WI38 (cell line): ENCODE measurements at regions not wholly inside any gene's neighbourhood (a gene's known extent, or its start where the extent isn't known, plus 50 kb on each side); places are given as distances from the start of the nearest gene placed in this dataset.
"Not testable (repeated sequence)": the region's sequence is repeated elsewhere in the genome, so short reads cannot be mapped to it uniquely, and the experiment has no call there.

ENCODE experiments used
- H3K4me3 ChIP-seq: 2 replicates; pipeline ENCODE4 v1.5.1; 2011; ENCODE audit warnings: low read depth, mild to moderate bottlenecking, control low read depth, low read length
- TF ChIP-seq, protein P1 (sequence below): IDR thresholded peaks from 2 replicates; pipeline ENCODE4 v1.5.1; 2012; ENCODE audit warnings: low read depth, mild to moderate bottlenecking, control low read depth, low read length

DNA sequence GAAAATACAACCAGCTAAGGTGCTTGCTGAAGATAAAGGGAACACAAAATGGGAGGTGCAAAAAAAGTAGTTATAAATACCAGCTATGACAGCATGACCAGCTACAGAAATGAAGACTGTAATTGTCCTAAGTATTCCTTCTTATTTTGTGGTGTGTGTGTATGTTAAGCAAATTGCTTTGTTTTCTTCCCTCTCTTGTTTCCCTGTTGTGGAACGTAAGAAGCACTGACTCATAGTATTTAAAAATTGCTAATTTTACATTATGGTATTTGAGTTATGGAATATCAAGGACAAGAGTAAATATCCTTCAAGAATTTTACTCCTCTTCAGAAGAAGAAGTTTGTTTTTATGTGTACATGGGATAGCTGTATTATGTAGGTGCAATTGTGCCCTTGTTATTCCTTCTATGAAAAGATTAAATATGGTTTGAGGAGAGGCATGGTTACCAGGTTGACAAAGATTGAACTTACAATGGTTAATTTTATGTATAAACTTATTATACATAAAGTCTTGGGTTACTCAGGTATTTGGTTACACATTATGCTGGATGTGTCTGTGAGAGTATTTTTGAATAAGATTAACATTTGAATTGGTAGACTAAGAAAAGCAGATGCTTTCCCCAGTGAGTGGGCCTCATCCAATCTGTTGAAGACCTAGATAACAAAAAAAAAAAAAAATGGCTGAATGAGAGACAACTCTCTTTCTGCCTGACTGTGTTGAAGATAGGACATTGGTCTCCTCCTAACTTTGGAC is 1132.1 kb upstream of the ALCAM start:
- no peak overlapping the region for H3K4me3 ChIP-seq
- TF ChIP-seq, protein P1, sequence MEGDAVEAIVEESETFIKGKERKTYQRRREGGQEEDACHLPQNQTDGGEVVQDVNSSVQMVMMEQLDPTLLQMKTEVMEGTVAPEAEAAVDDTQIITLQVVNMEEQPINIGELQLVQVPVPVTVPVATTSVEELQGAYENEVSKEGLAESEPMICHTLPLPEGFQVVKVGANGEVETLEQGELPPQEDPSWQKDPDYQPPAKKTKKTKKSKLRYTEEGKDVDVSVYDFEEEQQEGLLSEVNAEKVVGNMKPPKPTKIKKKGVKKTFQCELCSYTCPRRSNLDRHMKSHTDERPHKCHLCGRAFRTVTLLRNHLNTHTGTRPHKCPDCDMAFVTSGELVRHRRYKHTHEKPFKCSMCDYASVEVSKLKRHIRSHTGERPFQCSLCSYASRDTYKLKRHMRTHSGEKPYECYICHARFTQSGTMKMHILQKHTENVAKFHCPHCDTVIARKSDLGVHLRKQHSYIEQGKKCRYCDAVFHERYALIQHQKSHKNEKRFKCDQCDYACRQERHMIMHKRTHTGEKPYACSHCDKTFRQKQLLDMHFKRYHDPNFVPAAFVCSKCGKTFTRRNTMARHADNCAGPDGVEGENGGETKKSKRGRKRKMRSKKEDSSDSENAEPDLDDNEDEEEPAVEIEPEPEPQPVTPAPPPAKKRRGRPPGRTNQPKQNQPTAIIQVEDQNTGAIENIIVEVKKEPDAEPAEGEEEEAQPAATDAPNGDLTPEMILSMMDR = no peak

DNA sequence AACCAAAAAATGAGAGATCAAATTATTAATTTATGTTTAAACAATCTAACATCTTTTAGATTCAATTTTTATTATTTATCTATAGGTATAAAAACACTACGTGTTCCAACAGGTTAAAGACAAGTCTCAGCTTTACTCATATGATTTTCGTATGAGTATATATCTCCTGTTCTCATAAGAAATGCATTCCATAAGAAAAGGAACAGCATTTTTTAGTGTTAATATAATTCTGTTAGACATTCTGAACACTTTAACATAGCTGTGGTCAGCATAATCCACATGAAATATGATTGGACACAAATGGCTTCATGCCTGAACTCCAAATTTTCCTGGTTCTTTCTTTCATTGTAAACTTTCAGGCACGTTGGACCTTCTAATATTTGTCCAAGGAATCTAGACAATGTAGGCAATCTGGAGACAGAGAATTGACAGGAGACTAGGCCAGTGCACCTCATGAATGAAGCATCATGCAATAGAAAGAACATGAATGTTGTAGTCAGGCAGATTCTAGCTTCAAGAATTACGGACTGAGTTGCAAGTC is 1122.0 kb upstream of the ALCAM start:
- H3K4me3 ChIP-seq = no peak overlapping the region

DNA sequence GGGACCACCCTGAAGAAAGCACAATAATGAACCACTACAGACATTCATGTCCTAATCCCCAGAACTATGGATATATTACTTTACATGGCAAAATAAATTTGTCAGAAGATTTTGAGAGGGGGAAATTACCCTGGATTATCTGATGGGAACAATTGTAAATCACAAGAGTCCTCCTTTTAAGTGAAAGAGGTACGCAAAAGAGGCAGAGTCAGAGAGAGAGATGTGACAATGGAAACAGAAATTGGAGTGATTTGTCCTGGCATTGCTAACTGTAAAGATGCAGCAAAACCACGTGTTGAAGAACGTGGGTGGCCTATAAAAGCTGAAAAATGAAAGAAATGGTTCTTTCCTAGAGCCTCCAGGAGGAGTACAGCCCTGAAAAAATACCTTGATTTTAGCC is 1121.4 kb upstream of the ALCAM start:
- TF ChIP-seq, protein P1 = no peak
- no peak overlapping the region for H3K4me3 ChIP-seq

More for the DNA sequence above, 1122.0 kb upstream of the ALCAM start:
- TF ChIP-seq, protein P1 = no peak

DNA sequence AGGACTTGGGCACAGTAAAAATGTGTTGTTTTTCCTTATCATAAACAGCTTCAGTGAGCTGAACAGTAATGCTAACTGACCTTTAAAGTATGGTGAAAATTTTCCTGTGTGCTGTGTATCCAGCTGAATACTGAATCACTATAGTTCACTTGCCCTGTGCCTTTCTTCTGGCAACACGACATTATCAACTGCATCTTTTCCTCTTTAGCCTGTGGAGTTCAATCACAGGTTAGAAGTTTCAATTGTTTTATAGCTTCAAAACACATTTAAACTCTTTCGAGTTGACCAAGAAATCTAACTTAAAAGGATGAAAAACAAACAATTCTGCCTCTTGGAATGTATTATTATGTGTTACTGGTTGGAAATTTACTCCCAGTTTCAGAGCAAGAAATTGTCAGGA is 1120.7 kb upstream of the ALCAM start:
- TF ChIP-seq, protein P1 = no peak
- H3K4me3 ChIP-seq = no peak overlapping the region

DNA sequence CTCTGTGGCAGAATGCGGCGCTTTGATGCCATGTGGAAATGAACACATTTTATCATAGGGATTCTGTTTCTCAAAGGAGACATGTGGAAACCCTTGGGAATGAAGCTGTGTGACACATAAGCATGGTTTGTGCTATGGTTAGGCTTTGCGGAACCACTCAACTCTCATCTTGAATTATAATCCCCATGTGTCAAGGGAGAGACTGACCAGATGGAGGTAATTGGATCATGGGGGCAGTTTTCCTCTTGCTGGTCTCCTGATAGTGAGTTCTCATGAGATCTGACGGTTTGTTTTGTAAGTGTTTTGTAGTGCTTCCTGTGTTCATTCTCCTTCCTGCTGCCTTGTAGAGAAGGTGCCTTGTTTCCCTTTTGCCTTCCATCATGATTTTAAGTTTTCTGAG is 1109.2 kb upstream of the ALCAM start:
- H3K4me3 ChIP-seq = no peak overlapping the region
- TF ChIP-seq, protein P1 = no peak

DNA sequence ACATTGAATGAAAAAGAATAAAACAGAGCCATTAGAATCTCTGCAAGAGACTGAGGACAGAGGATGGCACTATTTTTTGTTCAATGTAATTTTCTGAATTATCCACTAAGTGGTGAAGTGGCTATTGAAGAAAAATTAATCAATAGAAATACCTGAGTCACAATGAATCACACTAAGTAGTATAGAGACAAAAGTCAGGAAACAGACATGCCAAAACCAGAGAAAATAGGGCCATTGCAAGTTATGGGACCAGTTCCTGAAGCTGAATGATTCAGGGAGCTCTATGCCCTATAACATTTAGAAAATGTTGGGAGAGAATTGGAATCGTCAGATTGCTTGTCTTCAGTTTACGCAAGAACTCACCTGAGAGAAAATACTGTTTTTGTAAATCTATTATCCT is 1103.2 kb upstream of the ALCAM start:
- H3K4me3 ChIP-seq = no peak overlapping the region
- TF ChIP-seq, protein P1 = no peak

DNA sequence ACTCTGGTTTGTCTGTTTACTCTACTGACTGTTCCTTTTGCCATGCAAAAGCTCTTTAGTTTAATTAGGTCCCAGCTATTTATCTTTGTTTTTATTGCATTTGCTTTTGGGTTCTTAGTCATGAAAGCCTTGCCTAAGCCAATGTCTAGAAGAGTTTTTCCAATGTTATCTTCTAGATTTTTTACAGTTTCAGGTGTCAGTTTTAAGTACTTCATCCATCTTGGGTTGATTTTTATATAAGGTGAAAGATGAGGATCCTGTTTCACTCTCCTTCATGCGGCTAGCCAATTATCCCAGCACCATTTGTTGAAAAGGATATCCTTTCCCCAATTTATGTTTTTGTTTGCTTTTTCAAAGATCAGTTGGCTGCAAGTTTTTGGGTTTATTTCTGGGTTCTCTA is 1100.5 kb upstream of the ALCAM start:
- not testable (repeated sequence) for H3K4me3 ChIP-seq
